Neuron (in vitro differentiated cells): ENCODE measurements at regions not wholly inside any gene's neighbourhood (a gene's known extent, or its start where the extent isn't known, plus 50 kb on each side); places are given as distances from the start of the nearest gene placed in this dataset.

ENCODE experiments used
- H2AFZ ChIP-seq: one replicate; pipeline ENCODE4 v1.6.1; 2013; ENCODE audit warnings: low read depth, mild to moderate bottlenecking, inconsistent platforms, low read length, moderate library complexity
- H3K27me3 ChIP-seq: one replicate; pipeline ENCODE4 v1.6.1; 2013; ENCODE audit warnings: low read length; ENCODE audit not compliant: insufficient read depth
- H3K36me3 ChIP-seq: one replicate; pipeline ENCODE4 v1.6.1; 2013; ENCODE audit warnings: low read length; ENCODE audit not compliant: insufficient read depth
- H3K4me1 ChIP-seq: one replicate; pipeline ENCODE4 v1.6.1; 2013; ENCODE audit warnings: low read length; ENCODE audit not compliant: insufficient read depth
- H3K4me3 ChIP-seq: 2 replicates; pipeline ENCODE4 v1.5.1; 2013; ENCODE audit warnings: mild to moderate bottlenecking, low read length, moderate library complexity
- H3K9me3 ChIP-seq: one replicate; pipeline ENCODE4 v1.6.1; 2013; ENCODE audit warnings: low read length

- no peaks in the 10 kb centered on the region for H3K4me1 ChIP-seq
- H3K36me3 ChIP-seq, result no peaks in the 10 kb centered on the region
- no peak overlapping the region for H3K4me3 ChIP-seq
- peaks cover 7% of the 10 kb centered on the region for H3K27me3 ChIP-seq
- H3K9me3 ChIP-seq, result peaks cover 4% of the 10 kb centered on the region
- no peak overlapping the region for H2AFZ ChIP-seq
These were observed 95.9 kb upstream of the LEP start for GRCh38 chr7:128145191-128145590.

GRCh38 chr7:128146052-128146451, 95.0 kb upstream of the LEP start:
- H2AFZ ChIP-seq, result no peak overlapping the region
- H3K36me3 ChIP-seq, result no peaks in the 10 kb centered on the region
- peaks cover 7% of the 10 kb centered on the region for H3K27me3 ChIP-seq
- H3K9me3 ChIP-seq, result peaks cover 4% of the 10 kb centered on the region
- H3K4me3 ChIP-seq, result no peak overlapping the region
- H3K4me1 ChIP-seq, result no peaks in the 10 kb centered on the region

- Histone ChIP-seq H3K36me3 (no peaks in the 10 kb centered on the region), H3K27me3 (peaks cover 6% of the 10 kb centered on the region), H3K4me1 (no peaks in the 10 kb centered on the region), H3K9me3 (no peaks in the 10 kb centered on the region), H3K4me3 (no peak overlapping the region), H2AFZ (no peak overlapping the region)
These were observed 92.4 kb upstream of the LEP start for GRCh38 chr7:128148676-128149075.

- Histone ChIP-seq H2AFZ (no peak overlapping the region), H3K36me3 (no peaks in the 10 kb centered on the region), H3K27me3 (peaks cover 6% of the 10 kb centered on the region), H3K9me3 (no peaks in the 10 kb centered on the region), H3K4me1 (peaks cover 11% of the 10 kb centered on the region), H3K4me3 (no peak overlapping the region)
These were observed 90.7 kb upstream of the LEP start for GRCh38 chr7:128150223-128150865.

GRCh38 chr7:128151635-128152034, 89.4 kb upstream of the LEP start:
- Histone ChIP-seq H2AFZ (no peak overlapping the region), H3K36me3 (no peaks in the 10 kb centered on the region), H3K27me3 (peaks cover 6% of the 10 kb centered on the region), H3K4me1 (peaks cover 13% of the 10 kb centered on the region), H3K9me3 (no peaks in the 10 kb centered on the region), H3K4me3 (no peak overlapping the region)

GRCh38 chr7:128152721-128153120, 88.4 kb upstream of the LEP start:
- Histone ChIP-seq H3K36me3 (no peaks in the 10 kb centered on the region), H3K9me3 (no peaks in the 10 kb centered on the region), H3K4me3 (no peak overlapping the region), H3K4me1 (peaks cover 13% of the 10 kb centered on the region), H3K27me3 (peaks cover 17% of the 10 kb centered on the region), H2AFZ (no peak overlapping the region)

- no peaks in the 10 kb centered on the region for H3K9me3 ChIP-seq
- H2AFZ ChIP-seq, result no peak overlapping the region
- no peak overlapping the region for H3K4me3 ChIP-seq
- H3K27me3 ChIP-seq, result peaks cover 18% of the 10 kb centered on the region
- H3K4me1 ChIP-seq, result peaks cover 13% of the 10 kb centered on the region
- no peaks in the 10 kb centered on the region for H3K36me3 ChIP-seq
These were observed 87.6 kb upstream of the LEP start for GRCh38 chr7:128153436-128153835.

GRCh38 chr7:128154504-128154903, 86.6 kb upstream of the LEP start:
- no peaks in the 10 kb centered on the region for H3K9me3 ChIP-seq
- H2AFZ ChIP-seq, result no peak overlapping the region
- no peak overlapping the region for H3K4me3 ChIP-seq
- peaks cover 21% of the 10 kb centered on the region for H3K27me3 ChIP-seq
- peaks cover 13% of the 10 kb centered on the region for H3K4me1 ChIP-seq
- H3K36me3 ChIP-seq, result no peaks in the 10 kb centered on the region

GRCh38 chr7:128155100-128155740, 85.9 kb upstream of the LEP start:
- H3K27me3 ChIP-seq, result peaks cover 26% of the 10 kb centered on the region
- no peak overlapping the region for H3K4me3 ChIP-seq
- H3K36me3 ChIP-seq, result no peaks in the 10 kb centered on the region
- H3K4me1 ChIP-seq, result peaks cover 13% of the 10 kb centered on the region
- H3K9me3 ChIP-seq, result no peaks in the 10 kb centered on the region
- no peak overlapping the region for H2AFZ ChIP-seq

- H3K27me3 ChIP-seq, result peaks cover 33% of the 10 kb centered on the region
- no peak overlapping the region for H2AFZ ChIP-seq
- no peaks in the 10 kb centered on the region for H3K9me3 ChIP-seq
- H3K4me1 ChIP-seq, result peaks cover 13% of the 10 kb centered on the region
- no peaks in the 10 kb centered on the region for H3K36me3 ChIP-seq
- no peak overlapping the region for H3K4me3 ChIP-seq
These were observed 83.2 kb upstream of the LEP start for GRCh38 chr7:128157906-128158305.

- H3K4me3 ChIP-seq, result no peak overlapping the region
- H3K27me3 ChIP-seq, result peaks cover 33% of the 10 kb centered on the region
- peaks cover 13% of the 10 kb centered on the region for H3K4me1 ChIP-seq
- H3K36me3 ChIP-seq, result no peaks in the 10 kb centered on the region
- H3K9me3 ChIP-seq, result no peaks in the 10 kb centered on the region
- H2AFZ ChIP-seq, result no peak overlapping the region
These were observed 82.7 kb upstream of the LEP start for GRCh38 chr7:128158370-128158769.

GRCh38 chr7:128160296-128160695, 80.8 kb upstream of the LEP start:
- Histone ChIP-seq H3K4me1 (peaks cover 3% of the 10 kb centered on the region), H3K4me3 (no peak overlapping the region), H2AFZ (no peak overlapping the region), H3K27me3 (peaks cover 51% of the 10 kb centered on the region), H3K9me3 (no peaks in the 10 kb centered on the region), H3K36me3 (no peaks in the 10 kb centered on the region)

GRCh38 chr7:128161466-128162125, 79.5 kb upstream of the LEP start:
- Histone ChIP-seq H3K4me1 (peaks cover 2% of the 10 kb centered on the region), H3K27me3 (peaks cover 64% of the 10 kb centered on the region), H3K4me3 (no peak overlapping the region), H3K36me3 (no peaks in the 10 kb centered on the region), H2AFZ (no peak overlapping the region), H3K9me3 (no peaks in the 10 kb centered on the region)
